ENCODE measurements at regions not wholly inside any gene's neighbourhood (a gene's known extent, or its start where the extent isn't known, plus 50 kb on each side); places are given as distances from the start of the nearest gene placed in this dataset.

- H3K4me3 ChIP-seq (ENCODE audit: low read depth, low read length): no peak overlapping the region
- TF ChIP-seq MAX (IDR thresholded peaks at IDR 0.05; ENCODE audit: low read depth, low read length) (no peak), CTCF (IDR thresholded peaks at IDR 0.05; ENCODE audit: low read depth, low read length) (no peak), POLR2A (IDR thresholded peaks at IDR 0.05; ENCODE audit: extremely low read depth, insufficient read length) (no peak), MYC (IDR thresholded peaks at IDR 0.05; ENCODE audit: low read depth, low read length) (no peak)
- DNase-seq (ENCODE audit: low read depth): no peak
These were observed 285.7 kb downstream of the CRPPA start for GRCh38 chr7:16135658-16136057.

- DNase-seq (ENCODE audit: low read depth): no peak
- no peak overlapping the region for H3K4me3 ChIP-seq (ENCODE audit: low read depth, low read length)
- no peak for TF ChIP-seq MAX (IDR thresholded peaks at IDR 0.05; ENCODE audit: low read depth, low read length)
- TF ChIP-seq CTCF (IDR thresholded peaks at IDR 0.05; ENCODE audit: low read depth, low read length): no peak
- no peak for TF ChIP-seq POLR2A (IDR thresholded peaks at IDR 0.05; ENCODE audit: extremely low read depth, insufficient read length)
- TF ChIP-seq MYC (IDR thresholded peaks at IDR 0.05; ENCODE audit: low read depth, low read length): no peak
These were observed 290.9 kb downstream of the CRPPA start for GRCh38 chr7:16130111-16131110.

- no peak overlapping the region for H3K4me3 ChIP-seq (ENCODE audit: low read depth, low read length)
These were observed 291.8 kb downstream of the CRPPA start for GRCh38 chr7:16129431-16130110.

GRCh38 chr7:16123117-16123770 lies 298.1 kb downstream of the CRPPA start:
- TF ChIP-seq CTCF (IDR thresholded peaks at IDR 0.05; ENCODE audit: low read depth, low read length): no peak
- no peak for TF ChIP-seq MAX (IDR thresholded peaks at IDR 0.05; ENCODE audit: low read depth, low read length)
- no peak for TF ChIP-seq MYC (IDR thresholded peaks at IDR 0.05; ENCODE audit: low read depth, low read length)
- no peak overlapping the region for H3K4me3 ChIP-seq (ENCODE audit: low read depth, low read length)
- DNase-seq (ENCODE audit: low read depth): no peak

More at GRCh38 chr7:16129431-16130110, 291.8 kb downstream of the CRPPA start:
- no peak for DNase-seq (ENCODE audit: low read depth)
- TF ChIP-seq POLR2A (IDR thresholded peaks at IDR 0.05; ENCODE audit: extremely low read depth, insufficient read length): no peak
- TF ChIP-seq CTCF (IDR thresholded peaks at IDR 0.05; ENCODE audit: low read depth, low read length): no peak
- TF ChIP-seq MAX (IDR thresholded peaks at IDR 0.05; ENCODE audit: low read depth, low read length): no peak
- TF ChIP-seq MYC (IDR thresholded peaks at IDR 0.05; ENCODE audit: low read depth, low read length): no peak

- H3K4me3 ChIP-seq (ENCODE audit: low read depth, low read length): no peak overlapping the region
- DNase-seq (ENCODE audit: low read depth): no peak
- no peak for TF ChIP-seq MAX (IDR thresholded peaks at IDR 0.05; ENCODE audit: low read depth, low read length)
- no peak for TF ChIP-seq CTCF (IDR thresholded peaks at IDR 0.05; ENCODE audit: low read depth, low read length)
- TF ChIP-seq POLR2A (IDR thresholded peaks at IDR 0.05; ENCODE audit: extremely low read depth, insufficient read length): no peak
- no peak for TF ChIP-seq MYC (IDR thresholded peaks at IDR 0.05; ENCODE audit: low read depth, low read length)
These were observed 299.4 kb downstream of the CRPPA start for GRCh38 chr7:16121876-16122390.

Data from NB4 (cell line).